ENCODE measurements at regions not wholly inside any gene's neighbourhood (a gene's known extent, or its start where the extent isn't known, plus 50 kb on each side); places are given as distances from the start of the nearest gene placed in this dataset.

- POLR2A ChIA-PET, result no interaction called here
- H3K27ac ChIP-seq (ENCODE audit: extremely low read depth, low read depth, low read length), result no peak overlapping the region
Measured at GRCh38 chr16:35506018-35506897, 2046.8 kb downstream of the TP53TG3F start.

GRCh38 chr16:35506898-35507194 is 2047.4 kb downstream of the TP53TG3F start:
- CTCF ChIA-PET, result no interaction called here
- H3K9me3 ChIP-seq (ENCODE audit: control insufficient read depth, insufficient read depth, low read depth, low read length), result no peaks in the 10 kb centered on the region

More at GRCh38 chr16:35506018-35506897, 2046.8 kb downstream of the TP53TG3F start:
- TF ChIP-seq ZBTB49 (tag by site-specific recombination; IDR thresholded peaks at IDR 0.05; ENCODE audit: low read depth) (no peak), KLF7 (tag by site-specific recombination; IDR thresholded peaks at IDR 0.05; ENCODE audit: borderline replicate concordance) (no peak), ZFP69B (tag by site-specific recombination; IDR thresholded peaks at IDR 0.05) (no peak)
- Histone ChIP-seq H3K9me3 (ENCODE audit: control insufficient read depth, insufficient read depth, low read depth, low read length) (no peaks in the 10 kb centered on the region), H3K4me3 (ENCODE audit: low read depth, low read length) (no peak overlapping the region), H3K36me3 (ENCODE audit: control insufficient read depth in 2 of 2, insufficient read depth in 1 of 2, low read length in 2 of 2) (no peaks in the 10 kb centered on the region), H3K4me1 (ENCODE audit: control insufficient read depth, insufficient read depth, low read length) (no peaks in the 10 kb centered on the region)
- CTCF ChIA-PET, result no interaction called here

GRCh38 chr16:35510701-35511100 is 2051.3 kb downstream of the TP53TG3F start:
- CTCF ChIA-PET, result no interaction called here
- H3K9me3 ChIP-seq (ENCODE audit: control insufficient read depth, insufficient read depth, low read depth, low read length), result no peaks in the 10 kb centered on the region
- H3K36me3 ChIP-seq (ENCODE audit: control insufficient read depth in 2 of 2, insufficient read depth in 1 of 2, low read length in 2 of 2), result no peaks in the 10 kb centered on the region
- no peaks in the 10 kb centered on the region for H3K4me1 ChIP-seq (ENCODE audit: control insufficient read depth, insufficient read depth, low read length)
- POLR2A ChIA-PET, result no interaction called here
- H3K27ac ChIP-seq (ENCODE audit: extremely low read depth, low read depth, low read length), result no peak overlapping the region
- no peak for TF ChIP-seq ZNF660 (tag by site-specific recombination; IDR thresholded peaks at IDR 0.05)
- TF ChIP-seq TCF7L2 (IDR thresholded peaks at IDR 0.05; ENCODE audit: borderline replicate concordance, low read depth, low read length), result no peak
- TF ChIP-seq ZNF202 (tag by site-specific recombination; IDR thresholded peaks at IDR 0.05; ENCODE audit: borderline replicate concordance), result no peak
- H3K4me3 ChIP-seq (ENCODE audit: low read depth, low read length), result no peak overlapping the region

More at GRCh38 chr16:35506898-35507194, 2047.4 kb downstream of the TP53TG3F start:
- H3K36me3 ChIP-seq (ENCODE audit: control insufficient read depth in 2 of 2, insufficient read depth in 1 of 2, low read length in 2 of 2), result no peaks in the 10 kb centered on the region
- H3K4me3 ChIP-seq (ENCODE audit: low read depth, low read length), result no peak overlapping the region
- TF ChIP-seq ZNF600 (tag by site-specific recombination; IDR thresholded peaks at IDR 0.05), result no peak
- no peak for TF ChIP-seq ZNF571 (tag by site-specific recombination; IDR thresholded peaks at IDR 0.05)
- no peak for TF ChIP-seq GLI2 (tag by site-specific recombination; IDR thresholded peaks at IDR 0.05; ENCODE audit: borderline replicate concordance, low read depth)
- peak; percentile 34; the same call in 1 of the 2 replicates for TF ChIP-seq EGR2 (tag by site-specific recombination; IDR thresholded peaks at IDR 0.05; ENCODE audit: low read depth)
- no peak for TF ChIP-seq ZNF350 (tag by site-specific recombination; IDR thresholded peaks at IDR 0.05)
- POLR2A ChIA-PET, result no interaction called here
- no peak overlapping the region for H3K27ac ChIP-seq (ENCODE audit: extremely low read depth, low read depth, low read length)
- no peaks in the 10 kb centered on the region for H3K4me1 ChIP-seq (ENCODE audit: control insufficient read depth, insufficient read depth, low read length)

GRCh38 chr16:35516551-35516950 is 2057.1 kb downstream of the TP53TG3F start:
- no peak overlapping the region for H3K4me3 ChIP-seq (ENCODE audit: low read depth, low read length)
- H3K4me1 ChIP-seq (ENCODE audit: control insufficient read depth, insufficient read depth, low read length), result no peaks in the 10 kb centered on the region
- POLR2A ChIA-PET, result no interaction called here
- TF ChIP-seq HOXD13 (CRISPR knock-in tag; IDR thresholded peaks at IDR 0.05; ENCODE audit: borderline replicate concordance), result no peak
- CTCF ChIA-PET, result no interaction called here
- no peaks in the 10 kb centered on the region for H3K9me3 ChIP-seq (ENCODE audit: control insufficient read depth, insufficient read depth, low read depth, low read length)
- no peak overlapping the region for H3K27ac ChIP-seq (ENCODE audit: extremely low read depth, low read depth, low read length)
- H3K36me3 ChIP-seq (ENCODE audit: control insufficient read depth in 2 of 2, insufficient read depth in 1 of 2, low read length in 2 of 2), result no peaks in the 10 kb centered on the region

GRCh38 chr16:35516971-35517370 is 2057.6 kb downstream of the TP53TG3F start:
- TF ChIP-seq ZNF76 (tag by site-specific recombination; IDR thresholded peaks at IDR 0.05; ENCODE audit: borderline replicate concordance, low read depth), result no peak
- TF ChIP-seq ZNF114 (tag by site-specific recombination; IDR thresholded peaks at IDR 0.05), result no peak
- TF ChIP-seq YY1 (tag by site-specific recombination; IDR thresholded peaks at IDR 0.05), result no peak
- TF ChIP-seq ZSCAN16 (tag by site-specific recombination; IDR thresholded peaks at IDR 0.05), result no peak
- TF ChIP-seq SETDB1 (IDR thresholded peaks at IDR 0.05; ENCODE audit: insufficient read length, low read length), result peak; percentile 31
- ChIA-PET POLR2A (no interaction called here), CTCF (no interaction called here)
- H3K9me3 ChIP-seq (ENCODE audit: control insufficient read depth, insufficient read depth, low read depth, low read length), result no peaks in the 10 kb centered on the region
- no peaks in the 10 kb centered on the region for H3K36me3 ChIP-seq (ENCODE audit: control insufficient read depth in 2 of 2, insufficient read depth in 1 of 2, low read length in 2 of 2)
- no peaks in the 10 kb centered on the region for H3K4me1 ChIP-seq (ENCODE audit: control insufficient read depth, insufficient read depth, low read length)
- H3K27ac ChIP-seq (ENCODE audit: extremely low read depth, low read depth, low read length), result no peak overlapping the region
- H3K4me3 ChIP-seq (ENCODE audit: low read depth, low read length), result no peak overlapping the region
